Ovary (tissue), 7 donors: ENCODE measurements at regions not wholly inside any gene's neighbourhood (a gene's known extent, or its start where the extent isn't known, plus 50 kb on each side); places are given as distances from the start of the nearest gene placed in this dataset.

Experiments
- DNase-seq, 5 donors: peaks; one replicate each; pipeline ENCODE4 v3.0.0-alpha.2; 2019 to 2020
- H3K27ac ChIP-seq, 2 donors: fragments of 200-600 bp; one replicate each; pipeline versions ENCODE4 v1.5.1 to v1.8.0; 2019 to 2022
- H3K27me3 ChIP-seq: fragments of 200-600 bp; one replicate; pipeline ENCODE4 v1.8.0; 2022
- H3K36me3 ChIP-seq: fragments of 200-600 bp; sonication (generic); one replicate; pipeline ENCODE4 v1.5.1; 2019
- H3K4me1 ChIP-seq: one replicate; pipeline ENCODE4 v1.8.1; 2013; ENCODE audit warnings: mild to moderate bottlenecking, moderate library complexity; ENCODE audit not compliant: insufficient read depth
- H3K4me3 ChIP-seq: fragments of 200-600 bp; sonication (generic); one replicate; pipeline ENCODE4 v1.5.1; 2017
- H3K9me3 ChIP-seq, 2 donors: fragments of 200-600 bp in 1 of 2; sonication (generic) in 1 of 2; one replicate each; pipeline versions ENCODE4 v1.5.1 to v1.8.1; 2013 to 2019; ENCODE audit warnings: mild to moderate bottlenecking in 1 of 2, moderate library complexity in 1 of 2
- EP300 ChIP-seq: sonication (generic); formaldehyde crosslinking; IDR thresholded peaks from one replicate; pipeline ENCODE4 v1.6.1; 2017; ENCODE audit warnings: antibody characterized with exemption
- POLR2A ChIP-seq: fragments of 450-650 bp; IDR thresholded peaks from one replicate; pipeline ENCODE4 v1.6.1; 2017; ENCODE audit warnings: antibody characterized with exemption, mild to moderate bottlenecking, moderate library complexity
- WGBS, 3 donors: extraction: QIAGEN DNeasy Blood & Tissue Kit in 1 of 3; methylation state at CpG; one replicate each; pipeline versions ENCODE4 v1.1.5 to v1.1.7; 2013 to 2017; 5-methylcytosine and 5-hydroxymethylcytosine counted together
- intact Hi-C, 4 donors: fragments of 100-400 bp; cut with DNase I; formaldehyde crosslinking; loops; one replicate each; pipeline versions ENCODE4 v1.11.0 to v1.15.1; 2022 to 2023
- TF ChIP-seq, protein P1 (sequence below), 3 donors: fragments of 450-650 bp in 2 of 3; fragments of 200-600 bp in 1 of 3; IDR thresholded peaks; one replicate each; pipeline versions ENCODE4 v1.5.1 to v1.8.0; 2016 to 2022; ENCODE audit warnings: antibody characterized with exemption in 3 of 3, mild to moderate bottlenecking in 1 of 3
- donor health status: DM: no; HTN: no; CAD: no; lungs with moderate emphysema.
- donor health status: DM: no; HTN: no; CAD: no.
- donor health status: Bipolar disorder and iron deficiency.
- donor health status: DM: no; HTN: no; CAD: no.
- donor health status: DM: yes; HTN: yes; CAD: no.

DNA sequence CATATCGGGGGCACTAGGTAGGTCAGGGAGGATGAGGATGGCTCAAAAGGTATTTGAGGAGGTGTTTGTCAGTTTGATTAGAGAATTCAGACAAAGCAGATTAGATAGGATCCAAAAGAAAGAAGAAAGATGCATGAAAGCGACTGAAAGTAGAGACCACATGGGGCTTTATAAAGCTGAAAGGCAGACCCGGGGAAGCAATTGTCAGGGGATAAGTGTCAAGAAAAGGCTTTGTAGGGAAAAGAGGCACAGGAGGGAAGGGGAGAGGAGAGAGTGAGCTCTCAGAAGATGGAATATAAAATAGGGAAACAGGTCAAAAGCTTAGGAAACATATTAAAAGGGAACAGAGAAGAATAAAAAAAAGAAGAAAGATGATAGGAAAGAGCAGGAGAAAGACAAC is 308.2 kb upstream of the RORA start:
- no peaks in the 10 kb centered on the region for H3K36me3 ChIP-seq
- no peak overlapping the region for H3K4me3 ChIP-seq
- H3K27me3 ChIP-seq = no peaks in the 10 kb centered on the region
- TF ChIP-seq EP300 = no peak
- TF ChIP-seq, protein P1, sequence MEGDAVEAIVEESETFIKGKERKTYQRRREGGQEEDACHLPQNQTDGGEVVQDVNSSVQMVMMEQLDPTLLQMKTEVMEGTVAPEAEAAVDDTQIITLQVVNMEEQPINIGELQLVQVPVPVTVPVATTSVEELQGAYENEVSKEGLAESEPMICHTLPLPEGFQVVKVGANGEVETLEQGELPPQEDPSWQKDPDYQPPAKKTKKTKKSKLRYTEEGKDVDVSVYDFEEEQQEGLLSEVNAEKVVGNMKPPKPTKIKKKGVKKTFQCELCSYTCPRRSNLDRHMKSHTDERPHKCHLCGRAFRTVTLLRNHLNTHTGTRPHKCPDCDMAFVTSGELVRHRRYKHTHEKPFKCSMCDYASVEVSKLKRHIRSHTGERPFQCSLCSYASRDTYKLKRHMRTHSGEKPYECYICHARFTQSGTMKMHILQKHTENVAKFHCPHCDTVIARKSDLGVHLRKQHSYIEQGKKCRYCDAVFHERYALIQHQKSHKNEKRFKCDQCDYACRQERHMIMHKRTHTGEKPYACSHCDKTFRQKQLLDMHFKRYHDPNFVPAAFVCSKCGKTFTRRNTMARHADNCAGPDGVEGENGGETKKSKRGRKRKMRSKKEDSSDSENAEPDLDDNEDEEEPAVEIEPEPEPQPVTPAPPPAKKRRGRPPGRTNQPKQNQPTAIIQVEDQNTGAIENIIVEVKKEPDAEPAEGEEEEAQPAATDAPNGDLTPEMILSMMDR (IDR thresholded peaks at IDR 0.05) = no peak
- TF ChIP-seq POLR2A = no peak
- no peak overlapping the region for H3K27ac ChIP-seq
- intact Hi-C loops = no loop called here
- no peaks in the 10 kb centered on the region for H3K4me1 ChIP-seq
- no peak for DNase-seq
- 67 to 80% (median 76%) methylated on average over 2 to 3 of the region's 3 CpGs for WGBS, 3 donors
- no peaks in the 10 kb centered on the region for H3K9me3 ChIP-seq

DNA sequence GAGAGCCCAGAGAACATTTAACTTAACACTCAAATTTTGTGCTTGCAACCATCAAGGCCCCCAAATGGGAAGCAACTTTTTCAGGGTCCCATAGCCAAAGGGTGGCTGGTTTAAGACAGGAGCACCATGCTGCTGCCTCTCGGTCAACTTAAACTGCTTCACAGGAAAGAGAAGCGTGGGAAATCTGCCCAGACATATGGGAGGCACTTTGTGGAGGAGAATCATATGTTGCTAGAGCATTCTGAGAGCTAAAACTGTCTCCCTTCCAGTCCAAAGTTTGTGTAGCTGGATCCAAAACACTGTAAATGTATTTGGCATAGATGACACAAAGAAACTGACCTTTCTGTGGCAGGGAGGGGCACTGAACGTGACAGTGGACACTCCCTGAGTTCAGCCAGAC is 305.9 kb upstream of the RORA start:
- WGBS, 3 donors = 44 to 59% (median 46%) methylated on average over 3 of the region's 3 CpGs
- Histone ChIP-seq H3K36me3 (no peaks in the 10 kb centered on the region), H3K27me3 (no peaks in the 10 kb centered on the region), H3K27ac (no peak overlapping the region), H3K9me3 (no peaks in the 10 kb centered on the region), H3K4me3 (no peak overlapping the region), H3K4me1 (no peaks in the 10 kb centered on the region)
- intact Hi-C loops = no loop called here
- TF ChIP-seq POLR2A (no peak), EP300 (no peak)
- TF ChIP-seq, protein P1 (IDR thresholded peaks at IDR 0.05) = no peak
- DNase-seq = no peak

DNA sequence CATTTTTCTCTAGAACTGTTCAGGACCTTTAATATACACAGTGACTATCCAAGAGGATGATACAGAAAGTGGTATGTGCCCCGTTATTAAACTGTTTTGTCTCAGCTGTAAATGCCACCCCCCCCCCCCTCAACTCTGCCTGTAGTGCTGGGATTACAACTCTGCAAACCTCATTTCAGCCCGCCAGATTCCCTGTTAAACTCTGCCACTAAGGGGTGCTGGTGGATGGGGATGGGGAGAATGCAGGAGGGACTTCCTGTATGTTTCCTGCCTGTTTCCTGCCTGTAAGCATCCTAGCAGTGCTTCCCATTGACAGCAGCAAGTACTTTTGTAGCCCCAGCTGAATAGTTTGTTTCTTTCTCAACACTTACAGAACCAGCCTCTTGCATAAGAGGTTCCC is 301.7 kb upstream of the RORA start:
- H3K9me3 ChIP-seq = no peaks in the 10 kb centered on the region
- DNase-seq = no peak
- H3K36me3 ChIP-seq = no peaks in the 10 kb centered on the region
- no peak overlapping the region for H3K27ac ChIP-seq
- no peak overlapping the region for H3K4me3 ChIP-seq
- TF ChIP-seq POLR2A (no peak), EP300 (no peak)
- TF ChIP-seq, protein P1 (IDR thresholded peaks at IDR 0.05) = no peak
- 83 to 88% (median 86%) methylated on average over 2 of the region's 2 CpGs for WGBS, 3 donors
- H3K4me1 ChIP-seq = peaks cover 5% of the 10 kb centered on the region
- no peaks in the 10 kb centered on the region for H3K27me3 ChIP-seq
- intact Hi-C loops = no loop called here

DNA sequence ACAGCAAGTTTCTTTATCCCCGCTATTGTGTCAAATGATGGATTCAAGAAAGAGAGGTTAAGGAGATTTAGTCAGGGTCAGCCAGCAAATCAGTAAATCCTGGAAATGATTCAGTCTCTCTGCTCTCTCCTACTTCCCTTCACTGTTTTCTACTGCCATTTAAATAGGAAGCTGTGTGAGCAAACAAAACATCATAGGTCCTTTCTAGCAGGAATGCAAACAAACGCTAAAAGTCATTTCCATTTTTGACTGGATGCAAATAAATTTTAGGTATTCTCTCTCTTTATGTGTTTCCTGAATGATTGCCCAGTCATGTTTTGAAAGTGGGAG is 299.4 kb upstream of the RORA start:
- 0 to 3% (median 1%) methylated on average over 2 of the region's 2 CpGs for WGBS, 3 donors
- Histone ChIP-seq H3K27me3 (no peaks in the 10 kb centered on the region), H3K27ac (no peak overlapping the region), H3K4me1 (peaks cover 5% of the 10 kb centered on the region), H3K9me3 (no peaks in the 10 kb centered on the region), H3K4me3 (no peak overlapping the region), H3K36me3 (no peaks in the 10 kb centered on the region)
- intact Hi-C loops = no loop called here
- no peak for TF ChIP-seq POLR2A
- TF ChIP-seq, protein P1 (IDR thresholded peaks at IDR 0.05) = no peak
- no peak for TF ChIP-seq EP300
- DNase-seq = no peak
